ENCODE measurements at regions not wholly inside any gene's neighbourhood (a gene's known extent, or its start where the extent isn't known, plus 50 kb on each side); places are given as distances from the start of the nearest gene placed in this dataset.
"Not testable (repeated sequence)": the region's sequence is repeated elsewhere in the genome, so short reads cannot be mapped to it uniquely, and the experiment has no call there.

GRCh38 chr1:198845851-198846250 lies 207.0 kb downstream of the PTPRC start:
- H3K4me3 ChIP-seq (ENCODE audit: control insufficient read depth, low read depth, low read length): no peak overlapping the region
- no peak for TF ChIP-seq CTCF (conservative IDR thresholded peaks at IDR 0.05; ENCODE audit: control insufficient read depth, insufficient read depth, low read depth, low read length)
- peak; percentile 57 for DNase-seq (ENCODE audit: low read depth)

- peak; percentile 33 for DNase-seq (ENCODE audit: low read depth)
- TF ChIP-seq CTCF (conservative IDR thresholded peaks at IDR 0.05; ENCODE audit: control insufficient read depth, insufficient read depth, low read depth, low read length): no peak
- H3K4me3 ChIP-seq (ENCODE audit: control insufficient read depth, low read depth, low read length): no peak overlapping the region
Observed at GRCh38 chr1:198846556-198846955, 207.7 kb downstream of the PTPRC start.

- DNase-seq (ENCODE audit: low read depth): no peak
- H3K4me3 ChIP-seq (ENCODE audit: control insufficient read depth, low read depth, low read length): no peak overlapping the region
- no peak for TF ChIP-seq CTCF (conservative IDR thresholded peaks at IDR 0.05; ENCODE audit: control insufficient read depth, insufficient read depth, low read depth, low read length)
Observed at GRCh38 chr1:198848206-198848605, 209.4 kb downstream of the PTPRC start.

- H3K4me3 ChIP-seq (ENCODE audit: control insufficient read depth, low read depth, low read length): no peak overlapping the region
- no peak for TF ChIP-seq CTCF (conservative IDR thresholded peaks at IDR 0.05; ENCODE audit: control insufficient read depth, insufficient read depth, low read depth, low read length)
- no peak for DNase-seq (ENCODE audit: low read depth)
Observed at GRCh38 chr1:198848649-198849048, 209.8 kb downstream of the PTPRC start.

- no peak overlapping the region for H3K4me3 ChIP-seq (ENCODE audit: control insufficient read depth, low read depth, low read length)
- DNase-seq (ENCODE audit: low read depth): no peak
- TF ChIP-seq CTCF (conservative IDR thresholded peaks at IDR 0.05; ENCODE audit: control insufficient read depth, insufficient read depth, low read depth, low read length): no peak
Observed at GRCh38 chr1:198849093-198849492, 210.3 kb downstream of the PTPRC start.

GRCh38 chr1:198850196-198850595 lies 211.4 kb downstream of the PTPRC start:
- peak; percentile 23 for DNase-seq (ENCODE audit: low read depth)
- no peak for TF ChIP-seq CTCF (conservative IDR thresholded peaks at IDR 0.05; ENCODE audit: control insufficient read depth, insufficient read depth, low read depth, low read length)
- no peak overlapping the region for H3K4me3 ChIP-seq (ENCODE audit: control insufficient read depth, low read depth, low read length)

- not testable (repeated sequence) for DNase-seq (ENCODE audit: low read depth); H3K4me3 ChIP-seq (ENCODE audit: control insufficient read depth, low read depth, low read length)
Observed at GRCh38 chr1:198850966-198851365, 212.1 kb downstream of the PTPRC start.

Data from fibroblast of mammary gland (primary cell).